GM23248 (cell line): ENCODE measurements at regions not wholly inside any gene's neighbourhood (a gene's known extent, or its start where the extent isn't known, plus 50 kb on each side); places are given as distances from the start of the nearest gene placed in this dataset.

ENCODE experiments used
- DNase-seq: peaks from one replicate; pipeline ENCODE4 v3.0.0-alpha.2; 2015
- H2AFZ ChIP-seq: fragments of 200-600 bp; sonication (generic); 2 replicates; pipeline ENCODE4 v1.6.1; 2016; ENCODE audit warnings: antibody characterized with exemption
- H3F3A ChIP-seq: fragments of 200-600 bp; sonication (generic); 2 replicates; pipeline ENCODE4 v1.6.1; 2016; ENCODE audit warnings: mild to moderate bottlenecking, antibody characterized with exemption, mixed run types; ENCODE audit not compliant: insufficient read depth
- H3K27ac ChIP-seq: fragments of 200-600 bp; sonication (generic); 2 replicates; pipeline ENCODE4 v1.5.1; 2016; ENCODE audit warnings: mild to moderate bottlenecking
- H3K27me3 ChIP-seq: fragments of 200-600 bp; sonication (generic); replicated peaks from 2 replicates; pipeline ENCODE4 v1.6.1; 2016; ENCODE audit warnings: mild to moderate bottlenecking; ENCODE audit not compliant: insufficient read depth
- H3K36me3 ChIP-seq: fragments of 200-600 bp; sonication (generic); 2 replicates; pipeline ENCODE4 v1.6.1; 2016; ENCODE audit warnings: low read depth, mild to moderate bottlenecking
- H3K4me1 ChIP-seq: fragments of 200-600 bp; sonication (generic); 2 replicates; pipeline ENCODE4 v1.6.1; 2016; ENCODE audit warnings: mild to moderate bottlenecking; ENCODE audit not compliant: insufficient read depth
- H3K4me2 ChIP-seq: fragments of 200-600 bp; sonication (generic); one replicate; pipeline ENCODE4 v1.6.1; 2016; ENCODE audit warnings: mild to moderate bottlenecking; ENCODE audit not compliant: unreplicated experiment
- H3K4me3 ChIP-seq: fragments of 200-600 bp; sonication (generic); 2 replicates; pipeline ENCODE4 v1.5.1; 2016; ENCODE audit warnings: mild to moderate bottlenecking
- H3K79me2 ChIP-seq: fragments of 200-600 bp; sonication (generic); 2 replicates; pipeline ENCODE4 v1.6.1; 2016; ENCODE audit warnings: mild to moderate bottlenecking; ENCODE audit not compliant: insufficient read depth
- H3K9ac ChIP-seq: fragments of 200-600 bp; sonication (generic); 2 replicates; pipeline ENCODE4 v1.6.1; 2016; ENCODE audit warnings: mild to moderate bottlenecking
- H3K9me2 ChIP-seq: fragments of 200-600 bp; sonication (generic); 2 replicates; pipeline ENCODE4 v1.6.1; 2016; ENCODE audit warnings: mixed run types, mild to moderate bottlenecking, moderate library complexity; ENCODE audit not compliant: insufficient read depth
- H3K9me3 ChIP-seq: fragments of 200-600 bp; sonication (generic); one replicate; pipeline ENCODE4 v1.6.1; 2017; ENCODE audit warnings: low read depth
- H4K20me1 ChIP-seq: fragments of 200-600 bp; sonication (generic); 2 replicates; pipeline ENCODE4 v1.6.0; 2016; ENCODE audit not compliant: insufficient read depth
- EZH2 ChIP-seq: fragments of 200-600 bp; sonication (generic); IDR thresholded peaks from 2 replicates; pipeline ENCODE4 v1.6.1; 2018; ENCODE audit warnings: antibody characterized with exemption, mild to moderate bottlenecking; ENCODE audit not compliant: insufficient read depth, poor library complexity, severe bottlenecking
- EZH2phosphoT487 ChIP-seq: fragments of 200-600 bp; sonication (generic); IDR thresholded peaks from 2 replicates; pipeline ENCODE4 v1.6.1; 2018; ENCODE audit warnings: antibody characterized with exemption, moderate library complexity, mild to moderate bottlenecking, low read depth; ENCODE audit not compliant: insufficient read depth
- WGBS, 2 experiments: methylation state at CpG; one replicate each; pipeline ENCODE4 v1.1.6; 2015 to 2017; ENCODE audit warnings: low lambda C conversion rate in 2 of 2, low coverage in 1 of 2; ENCODE audit errors: missing lambda C conversion rate in 2 of 2; 5-methylcytosine and 5-hydroxymethylcytosine counted together
- in situ Hi-C: fragments of 300-500 bp; cut with MboI; formaldehyde crosslinking; loops from 2 replicates; pipeline ENCODE4 v1.15.0; 2020

DNA sequence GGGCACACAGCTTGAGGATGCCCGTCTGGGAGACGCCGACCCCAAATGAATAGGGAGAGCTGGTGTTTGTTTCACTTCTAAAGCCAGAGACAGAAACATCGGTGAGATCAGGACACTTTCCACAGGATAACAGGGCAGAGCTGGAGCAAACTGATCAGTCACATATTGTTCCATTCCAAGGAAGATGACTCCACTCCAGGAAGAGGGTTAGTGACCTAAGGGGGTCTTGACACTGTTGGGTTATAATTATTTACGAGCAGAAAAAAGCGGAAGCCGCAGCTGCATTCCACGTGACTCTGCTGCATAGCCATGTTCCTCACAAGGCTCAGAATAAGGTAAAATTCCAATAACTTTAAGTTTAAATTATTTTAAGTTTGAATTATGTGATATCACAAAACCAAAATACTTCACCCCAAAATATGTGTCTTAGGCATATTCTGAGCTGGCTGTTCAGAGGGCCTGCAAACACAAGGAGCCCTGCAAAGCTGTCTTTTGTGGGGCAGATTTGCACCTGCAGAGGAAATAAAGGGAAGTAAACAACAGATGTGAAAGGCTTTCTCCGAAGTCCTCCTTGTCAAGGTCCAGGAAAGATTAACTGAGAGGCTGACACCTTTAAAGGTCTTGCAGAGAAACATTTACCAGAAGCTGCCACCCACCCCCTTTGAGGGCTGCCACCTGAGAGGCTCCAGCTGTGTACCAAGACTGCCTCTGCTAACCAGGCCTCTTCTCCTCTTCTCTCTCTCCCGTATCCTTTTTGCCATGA lies 819.2 kb downstream of the UQCRFS1 start:
- no peaks in the 10 kb centered on the region for H3K9me2 ChIP-seq
- no peaks in the 10 kb centered on the region for H3K36me3 ChIP-seq
- no peak overlapping the region for H3K9ac ChIP-seq
- H3F3A ChIP-seq, result no peaks in the 10 kb centered on the region
- no peak for TF ChIP-seq EZH2
- no peak for TF ChIP-seq EZH2phosphoT487
- H3K27me3 ChIP-seq, result 0 out of 2 replicates have a peak, but pooled peaks cover 19% of the 10 kb centered on the region
- H3K4me2 ChIP-seq, result no peak overlapping the region
- peak; percentile 17 for DNase-seq
- in situ Hi-C loops, result no loop called here
- 1 to 4% methylated on average over 10 of the region's 10 CpGs for WGBS, 2 experiments
- H3K4me3 ChIP-seq, result no peak overlapping the region
- 0 out of 2 replicates have a peak overlapping the region, but pooled peaks have one; percentile 12 for H2AFZ ChIP-seq
- no peaks in the 10 kb centered on the region for H3K4me1 ChIP-seq
- no peaks in the 10 kb centered on the region for H4K20me1 ChIP-seq
- H3K9me3 ChIP-seq, result no peaks in the 10 kb centered on the region
- no peaks in the 10 kb centered on the region for H3K79me2 ChIP-seq
- H3K27ac ChIP-seq, result no peak overlapping the region

DNA sequence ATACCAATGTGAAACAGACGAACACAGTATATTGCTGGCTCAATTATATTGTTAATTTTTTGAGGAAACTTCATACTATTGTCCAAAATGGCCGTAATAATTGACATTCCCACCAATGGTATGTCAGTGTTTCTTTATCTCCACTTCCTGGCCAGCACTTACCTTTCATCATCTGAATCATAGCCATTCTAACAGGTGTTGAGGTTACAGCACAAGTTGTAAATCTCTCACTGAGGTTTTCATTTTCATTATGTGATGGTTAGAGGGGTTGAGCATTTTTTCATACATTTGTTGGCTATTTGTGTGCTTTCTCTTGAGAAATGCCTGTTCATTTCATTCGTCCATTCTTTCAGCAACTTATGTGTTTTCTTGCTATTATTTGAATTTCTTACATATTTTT lies 824.0 kb downstream of the UQCRFS1 start:
- no peak overlapping the region for H3K9ac ChIP-seq
- 5% methylated on average over 3 of the region's 3 CpGs for WGBS, 2 experiments
- no peak for DNase-seq
- no peak overlapping the region for H3K4me3 ChIP-seq
- no peaks in the 10 kb centered on the region for H4K20me1 ChIP-seq
- H3K4me2 ChIP-seq, result no peak overlapping the region
- no peaks in the 10 kb centered on the region for H3K9me3 ChIP-seq
- no peaks in the 10 kb centered on the region for H3K9me2 ChIP-seq
- H3K79me2 ChIP-seq, result no peaks in the 10 kb centered on the region
- H3K27ac ChIP-seq, result no peak overlapping the region
- no peaks in the 10 kb centered on the region for H3K4me1 ChIP-seq
- no peak for TF ChIP-seq EZH2
- no peak for TF ChIP-seq EZH2phosphoT487
- H3K27me3 ChIP-seq, result 0 out of 2 replicates have a peak, but pooled peaks cover 4% of the 10 kb centered on the region
- in situ Hi-C loops, result no loop called here
- H2AFZ ChIP-seq, result no peak overlapping the region
- no peaks in the 10 kb centered on the region for H3F3A ChIP-seq
- H3K36me3 ChIP-seq, result no peaks in the 10 kb centered on the region

- H3K36me3 ChIP-seq, result no peaks in the 10 kb centered on the region
- no peak overlapping the region for H2AFZ ChIP-seq
- H3K79me2 ChIP-seq, result no peaks in the 10 kb centered on the region
- 24 to 28% methylated on average over 4 of the region's 4 CpGs for WGBS, 2 experiments
- 0 out of 2 replicates have a peak, but pooled peaks cover 3% of the 10 kb centered on the region for H3K27me3 ChIP-seq
- TF ChIP-seq EZH2phosphoT487 (no peak), EZH2 (no peak)
- no peaks in the 10 kb centered on the region for H4K20me1 ChIP-seq
- H3K9me2 ChIP-seq, result no peaks in the 10 kb centered on the region
- H3K9me3 ChIP-seq, result no peaks in the 10 kb centered on the region
- no peak overlapping the region for H3K9ac ChIP-seq
- DNase-seq, result no peak
- H3K4me1 ChIP-seq, result no peaks in the 10 kb centered on the region
- H3K27ac ChIP-seq, result no peak overlapping the region
- in situ Hi-C loops, result no loop called here
- no peaks in the 10 kb centered on the region for H3F3A ChIP-seq
- H3K4me2 ChIP-seq, result no peak overlapping the region
- no peak overlapping the region for H3K4me3 ChIP-seq
Measured at GRCh38 chr19:28387507-28387906, 825.4 kb downstream of the UQCRFS1 start.

DNA sequence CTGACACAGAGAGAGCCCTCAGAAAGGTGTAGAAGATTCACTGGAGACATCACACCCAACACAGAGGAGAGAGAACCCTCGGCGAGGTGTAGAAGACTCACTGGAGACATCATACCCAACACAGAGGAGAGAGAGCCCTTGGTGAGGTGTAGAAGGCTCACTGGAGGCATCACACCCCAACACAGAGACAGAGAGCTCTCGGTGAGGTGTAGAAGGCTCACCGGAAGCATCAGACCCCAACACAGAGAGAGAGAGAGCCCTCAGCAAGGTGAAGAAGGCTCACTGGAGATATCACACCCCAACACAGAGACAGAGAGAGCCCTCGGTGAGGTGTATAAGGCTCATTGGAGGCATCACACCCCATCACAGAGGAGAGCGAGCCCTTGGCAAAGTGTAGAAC lies 826.5 kb downstream of the UQCRFS1 start:
- Histone ChIP-seq H2AFZ (no peak overlapping the region), H3K9me2 (no peaks in the 10 kb centered on the region), H3K9ac (no peak overlapping the region), H3K4me2 (no peak overlapping the region), H3K4me3 (no peak overlapping the region), H3K9me3 (no peaks in the 10 kb centered on the region), H3F3A (no peaks in the 10 kb centered on the region), H4K20me1 (no peaks in the 10 kb centered on the region), H3K4me1 (no peaks in the 10 kb centered on the region), H3K27ac (no peak overlapping the region), H3K79me2 (no peaks in the 10 kb centered on the region), H3K36me3 (no peaks in the 10 kb centered on the region), H3K27me3 (0 out of 2 replicates have a peak, but pooled peaks cover 3% of the 10 kb centered on the region)
- WGBS, 2 experiments, result 39 to 46% methylated on average over 6 of the region's 6 CpGs
- TF ChIP-seq EZH2phosphoT487 (no peak), EZH2 (no peak)
- in situ Hi-C loops, result no loop called here
- DNase-seq, result no peak
